ENCODE measurements at regions not wholly inside any gene's neighbourhood (a gene's known extent, or its start where the extent isn't known, plus 50 kb on each side); places are given as distances from the start of the nearest gene placed in this dataset.

DNA sequence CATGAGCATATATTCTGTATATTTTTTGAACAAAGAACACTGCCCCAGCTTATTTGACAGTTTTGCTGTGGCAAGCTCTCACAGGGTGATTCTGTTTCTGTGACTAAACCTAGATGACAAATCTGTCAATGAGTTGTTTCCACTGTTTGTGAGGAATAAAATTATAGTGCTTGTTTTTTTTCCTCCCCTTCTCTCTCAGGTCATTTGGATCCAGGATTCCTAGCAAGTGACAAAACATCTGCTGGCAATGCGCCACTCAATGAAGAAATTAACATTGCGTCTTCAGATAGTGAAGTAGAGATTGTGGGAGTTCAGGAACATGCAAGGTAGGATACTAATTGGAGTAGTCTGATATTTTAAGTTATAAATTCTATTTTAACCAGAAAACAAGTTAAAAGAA lies 149.3 kb downstream of the HAUS1 start:
- TF ChIP-seq, protein P1, sequence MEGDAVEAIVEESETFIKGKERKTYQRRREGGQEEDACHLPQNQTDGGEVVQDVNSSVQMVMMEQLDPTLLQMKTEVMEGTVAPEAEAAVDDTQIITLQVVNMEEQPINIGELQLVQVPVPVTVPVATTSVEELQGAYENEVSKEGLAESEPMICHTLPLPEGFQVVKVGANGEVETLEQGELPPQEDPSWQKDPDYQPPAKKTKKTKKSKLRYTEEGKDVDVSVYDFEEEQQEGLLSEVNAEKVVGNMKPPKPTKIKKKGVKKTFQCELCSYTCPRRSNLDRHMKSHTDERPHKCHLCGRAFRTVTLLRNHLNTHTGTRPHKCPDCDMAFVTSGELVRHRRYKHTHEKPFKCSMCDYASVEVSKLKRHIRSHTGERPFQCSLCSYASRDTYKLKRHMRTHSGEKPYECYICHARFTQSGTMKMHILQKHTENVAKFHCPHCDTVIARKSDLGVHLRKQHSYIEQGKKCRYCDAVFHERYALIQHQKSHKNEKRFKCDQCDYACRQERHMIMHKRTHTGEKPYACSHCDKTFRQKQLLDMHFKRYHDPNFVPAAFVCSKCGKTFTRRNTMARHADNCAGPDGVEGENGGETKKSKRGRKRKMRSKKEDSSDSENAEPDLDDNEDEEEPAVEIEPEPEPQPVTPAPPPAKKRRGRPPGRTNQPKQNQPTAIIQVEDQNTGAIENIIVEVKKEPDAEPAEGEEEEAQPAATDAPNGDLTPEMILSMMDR (IDR thresholded peaks at IDR 0.05; ENCODE audit: low read depth, low read length, poor library complexity, severe bottlenecking), result no peak
- TF ChIP-seq EZH2phosphoT487 (IDR thresholded peaks at IDR 0.05; ENCODE audit: borderline replicate concordance, low read length), result no peak

Measured in DOHH2 (cell line).